GM23338 (cell line): ENCODE measurements at regions not wholly inside any gene's neighbourhood (a gene's known extent, or its start where the extent isn't known, plus 50 kb on each side); places are given as distances from the start of the nearest gene placed in this dataset.

Experiments
- CREB1 ChIP-seq: fragments of 250-450 bp; sonication (Bioruptor Pico); IDR thresholded peaks from 2 replicates; pipeline ENCODE4 v1.5.0; 2020; ENCODE audit warnings: low read depth, mild to moderate bottlenecking, moderate library complexity
- CTCF ChIP-seq, 2 experiments: fragments of 200-600 bp in 1 of 2; sonication (generic) in 1 of 2; conservative IDR thresholded peaks; 2 replicates each; pipeline versions ENCODE4 v1.5.1 to v1.6.1; 2016 to 2017; ENCODE audit warnings: antibody characterized with exemption in 2 of 2, low read depth in 2 of 2, mild to moderate bottlenecking in 2 of 2, moderate library complexity in 1 of 2
- ETS1 ChIP-seq: IDR thresholded peaks from 2 replicates; pipeline ENCODE4 v1.6.1; 2016; ENCODE audit warnings: antibody characterized with exemption
- EZH2 ChIP-seq: fragments of 200-600 bp; sonication (generic); IDR thresholded peaks from one replicate; pipeline ENCODE4 v1.8.0; 2017; ENCODE audit warnings: antibody characterized with exemption, mild to moderate bottlenecking, low read depth; ENCODE audit not compliant: unreplicated experiment
- EZH2phosphoT487 ChIP-seq: fragments of 200-600 bp; sonication (generic); IDR thresholded peaks from one replicate; pipeline ENCODE4 v1.8.1; 2018; ENCODE audit warnings: antibody characterized with exemption; ENCODE audit not compliant: unreplicated experiment
- JUNB ChIP-seq: IDR thresholded peaks from one replicate; pipeline ENCODE4 v1.6.1; 2016; ENCODE audit warnings: antibody characterized with exemption; ENCODE audit not compliant: unreplicated experiment
- NANOG ChIP-seq: IDR thresholded peaks from 2 replicates; pipeline ENCODE4 v1.6.1; 2016; ENCODE audit warnings: antibody characterized with exemption, borderline replicate concordance
- POLR2AphosphoS5 ChIP-seq: IDR thresholded peaks from 2 replicates; pipeline ENCODE4 v1.6.1; 2016; ENCODE audit warnings: antibody characterized with exemption, low read depth
- REST ChIP-seq: IDR thresholded peaks from one replicate; pipeline ENCODE4 v1.6.1; 2018; ENCODE audit warnings: antibody characterized with exemption; ENCODE audit not compliant: unreplicated experiment
- ZNF331 ChIP-seq: fragments of 250-450 bp; sonication (Bioruptor Pico); IDR thresholded peaks from 2 replicates; pipeline ENCODE4 v1.5.0; 2020; ENCODE audit warnings: low read depth, mild to moderate bottlenecking, moderate library complexity

- TF ChIP-seq ZNF331 (CRISPR knock-in tag) (no peak), EZH2 (no peak), CTCF (conservative IDR thresholded peaks at IDR 0.05; ENCODE audit: low read depth in 2 of 2) (no peak), JUNB (no peak), REST (no peak), CREB1 (CRISPR knock-in tag) (no peak), EZH2phosphoT487 (no peak), ETS1 (no peak), POLR2AphosphoS5 (no peak), NANOG (no peak)
Measured at GRCh38 chr3:104137116-104137515, 1229.6 kb upstream of the ALCAM start.
